Mesendoderm (in vitro differentiated cells): ENCODE measurements at regions not wholly inside any gene's neighbourhood (a gene's known extent, or its start where the extent isn't known, plus 50 kb on each side); places are given as distances from the start of the nearest gene placed in this dataset.
"Not testable (repeated sequence)": the region's sequence is repeated elsewhere in the genome, so short reads cannot be mapped to it uniquely, and the experiment has no call there.

Source experiments
- DNase-seq: peaks from one replicate; pipeline ENCODE4 v3.0.0; 2013
- H2AK5ac ChIP-seq: 2 replicates; pipeline ENCODE4 v1.6.1; 2013; ENCODE audit warnings: low read length, inconsistent platforms
- H2BK120ac ChIP-seq: 2 replicates; pipeline ENCODE4 v1.6.1; 2013; ENCODE audit warnings: low read depth, mild to moderate bottlenecking, low read length, moderate library complexity, mixed read lengths
- H2BK15ac ChIP-seq: replicated peaks from 2 replicates; pipeline ENCODE4 v1.6.1; 2013; ENCODE audit warnings: low read depth, mild to moderate bottlenecking, moderate library complexity
- H2BK5ac ChIP-seq: 2 replicates; pipeline ENCODE4 v1.6.1; 2013; ENCODE audit warnings: low read length, inconsistent platforms
- H3K18ac ChIP-seq: 2 replicates; pipeline ENCODE4 v1.6.1; 2013; ENCODE audit warnings: mild to moderate bottlenecking, low read length, mixed read lengths
- H3K23ac ChIP-seq: one replicate; pipeline ENCODE4 v1.6.1; 2013; ENCODE audit warnings: low read length
- H3K27ac ChIP-seq: 2 replicates; pipeline ENCODE4 v1.5.1; 2013; ENCODE audit warnings: low read depth, mild to moderate bottlenecking, inconsistent platforms, low read length, moderate library complexity
- H3K27me3 ChIP-seq: 2 replicates; pipeline ENCODE4 v1.6.1; 2013; ENCODE audit warnings: low read length, control low read depth, mild to moderate bottlenecking, inconsistent platforms; ENCODE audit not compliant: insufficient read depth, poor library complexity
- H3K36me3 ChIP-seq: 2 replicates; pipeline ENCODE4 v1.6.1; 2013; ENCODE audit warnings: low read length, inconsistent platforms; ENCODE audit not compliant: control insufficient read depth, insufficient read depth
- H3K4ac ChIP-seq: one replicate; pipeline ENCODE4 v1.6.1; 2013; ENCODE audit warnings: low read depth, mild to moderate bottlenecking, low read length, moderate library complexity
- H3K4me1 ChIP-seq: 2 replicates; pipeline ENCODE4 v1.6.1; 2013; ENCODE audit warnings: low read depth, low read length, inconsistent platforms; ENCODE audit not compliant: control insufficient read depth
- H3K4me2 ChIP-seq: 2 replicates; pipeline ENCODE4 v1.6.1; 2013; ENCODE audit warnings: low read length
- H3K4me3 ChIP-seq: 2 replicates; pipeline ENCODE4 v1.5.1; 2013; ENCODE audit warnings: mild to moderate bottlenecking, low read length
- H3K56ac ChIP-seq: one replicate; pipeline ENCODE4 v1.6.1; 2013; ENCODE audit warnings: low read length
- H3K79me1 ChIP-seq: 2 replicates; pipeline ENCODE4 v1.6.1; 2013; ENCODE audit warnings: low read length, inconsistent platforms
- H3K79me2 ChIP-seq: 2 replicates; pipeline ENCODE4 v1.6.1; 2013; ENCODE audit warnings: mild to moderate bottlenecking, low read length; ENCODE audit not compliant: control insufficient read depth, insufficient read depth
- H3K9ac ChIP-seq: 2 replicates; pipeline ENCODE4 v1.6.1; 2013; ENCODE audit warnings: low read length, inconsistent platforms
- H4K5ac ChIP-seq: one replicate; pipeline ENCODE4 v1.6.1; 2013; ENCODE audit warnings: low read length
- H4K8ac ChIP-seq: one replicate; pipeline ENCODE4 v1.6.1; 2013; ENCODE audit warnings: low read depth, mild to moderate bottlenecking, control low read depth, low read length, moderate library complexity
- WGBS: extraction: QIAGEN DNeasy Blood & Tissue Kit; methylation state at CpG from one replicate; pipeline ENCODE4 v1.1.7; 2013; ENCODE audit warnings: low lambda C conversion rate, missing lambda C conversion rate; ENCODE audit not compliant: insufficient coverage; ENCODE audit errors: extremely low coverage; 5-methylcytosine and 5-hydroxymethylcytosine counted together

- Histone ChIP-seq H3K18ac (no peak overlapping the region), H3K27me3 (no peaks in the 10 kb centered on the region), H3K4me1 (no peaks in the 10 kb centered on the region), H3K56ac (no peak overlapping the region), H2BK5ac (no peak overlapping the region), H3K36me3 (no peaks in the 10 kb centered on the region), H3K27ac (no peak overlapping the region), H3K79me2 (no peaks in the 10 kb centered on the region), H3K23ac (no peak overlapping the region), H3K4ac (no peak overlapping the region), H2BK120ac (no peak overlapping the region), H2AK5ac (no peak overlapping the region), H4K8ac (no peak overlapping the region), H4K5ac (no peak overlapping the region), H3K4me2 (no peak overlapping the region), H3K79me1 (no peaks in the 10 kb centered on the region), H3K9ac (no peak overlapping the region), H3K4me3 (no peak overlapping the region), H2BK15ac (no peak overlapping the region)
- no CpG with 5 or more reads among the region's 14 CpGs for WGBS
- DNase-seq: no peak
Measured at GRCh38 chr11:49405743-49406142, 197.3 kb upstream of the FOLH1 start.

GRCh38 chr11:49395789-49396188, 187.4 kb upstream of the FOLH1 start:
- not testable (repeated sequence) for DNase-seq

GRCh38 chr11:49390362-49390761, 182.0 kb upstream of the FOLH1 start:
- H2BK5ac ChIP-seq, H3K4ac ChIP-seq, H4K5ac ChIP-seq, H4K8ac ChIP-seq, H3K18ac ChIP-seq, H3K9ac ChIP-seq, H2AK5ac ChIP-seq, H2BK15ac ChIP-seq, H3K56ac ChIP-seq, H3K27ac ChIP-seq, H3K4me1 ChIP-seq, H3K79me2 ChIP-seq, DNase-seq, H3K4me3 ChIP-seq, H3K36me3 ChIP-seq, H3K27me3 ChIP-seq, H3K79me1 ChIP-seq, H2BK120ac ChIP-seq, H3K23ac ChIP-seq, H3K4me2 ChIP-seq: not testable (repeated sequence)
- WGBS: no CpG with 5 or more reads among the region's 5 CpGs

More at GRCh38 chr11:49395789-49396188, 187.4 kb upstream of the FOLH1 start:
- not testable (repeated sequence) for H3K79me2 ChIP-seq, H2BK120ac ChIP-seq, H3K27ac ChIP-seq, H3K36me3 ChIP-seq, H3K4me3 ChIP-seq, H2AK5ac ChIP-seq, H3K23ac ChIP-seq, H4K8ac ChIP-seq, H3K79me1 ChIP-seq, H3K56ac ChIP-seq, H3K18ac ChIP-seq, H2BK15ac ChIP-seq, H3K4me2 ChIP-seq, H3K27me3 ChIP-seq, H2BK5ac ChIP-seq, H3K9ac ChIP-seq, H4K5ac ChIP-seq, H3K4ac ChIP-seq, H3K4me1 ChIP-seq

- not testable (repeated sequence) for H2BK5ac ChIP-seq, H3K79me2 ChIP-seq, H3K27me3 ChIP-seq, H4K5ac ChIP-seq, H3K27ac ChIP-seq, H3K23ac ChIP-seq, H3K79me1 ChIP-seq, H3K18ac ChIP-seq, H2AK5ac ChIP-seq, H3K36me3 ChIP-seq, H3K4me2 ChIP-seq, H3K4me1 ChIP-seq, H3K9ac ChIP-seq, H4K8ac ChIP-seq, H2BK120ac ChIP-seq, DNase-seq, H3K4me3 ChIP-seq, H3K4ac ChIP-seq, H2BK15ac ChIP-seq, H3K56ac ChIP-seq
- no CpG with 5 or more reads among the region's 3 CpGs for WGBS
Measured at GRCh38 chr11:49389149-49389548, 180.7 kb upstream of the FOLH1 start.

GRCh38 chr11:49384371-49384770, 176.0 kb upstream of the FOLH1 start:
- H2BK15ac ChIP-seq, H3K23ac ChIP-seq, H4K8ac ChIP-seq, H4K5ac ChIP-seq, H3K4me3 ChIP-seq, H3K79me2 ChIP-seq, H3K9ac ChIP-seq, H3K4me2 ChIP-seq, H3K27ac ChIP-seq, H2BK120ac ChIP-seq, H3K27me3 ChIP-seq, H3K4ac ChIP-seq, DNase-seq, H3K36me3 ChIP-seq, H3K79me1 ChIP-seq, H2AK5ac ChIP-seq, H2BK5ac ChIP-seq, H3K18ac ChIP-seq, H3K56ac ChIP-seq, H3K4me1 ChIP-seq: not testable (repeated sequence)
- no CpG with 5 or more reads among the region's 1 CpG for WGBS

GRCh38 chr11:49377978-49378377, 169.6 kb upstream of the FOLH1 start:
- H2AK5ac ChIP-seq: no peak overlapping the region
- no peak overlapping the region for H3K4me2 ChIP-seq
- H3K4ac ChIP-seq: no peak overlapping the region
- H2BK15ac ChIP-seq: no peak overlapping the region
- H3K23ac ChIP-seq: no peak overlapping the region
- no peak overlapping the region for H3K9ac ChIP-seq
- H2BK120ac ChIP-seq: no peak overlapping the region
- no peaks in the 10 kb centered on the region for H3K79me1 ChIP-seq
- no peaks in the 10 kb centered on the region for H3K4me1 ChIP-seq
- no peaks in the 10 kb centered on the region for H3K27me3 ChIP-seq
- H3K18ac ChIP-seq: no peak overlapping the region
- DNase-seq: peak; percentile 48
- H3K36me3 ChIP-seq: no peaks in the 10 kb centered on the region
- no peak overlapping the region for H4K8ac ChIP-seq
- WGBS: no CpG with 5 or more reads among the region's 7 CpGs
- H2BK5ac ChIP-seq: no peak overlapping the region
- H3K79me2 ChIP-seq: no peaks in the 10 kb centered on the region
- no peak overlapping the region for H3K4me3 ChIP-seq
- H3K56ac ChIP-seq: no peak overlapping the region
- H3K27ac ChIP-seq: no peak overlapping the region
- H4K5ac ChIP-seq: no peak overlapping the region
